ENCODE measurements at regions not wholly inside any gene's neighbourhood (a gene's known extent, or its start where the extent isn't known, plus 50 kb on each side); places are given as distances from the start of the nearest gene placed in this dataset.

- no peak overlapping the region for H3K4me3 ChIP-seq
- TF ChIP-seq CTCF (IDR thresholded peaks at IDR 0.05), result no peak
- H3K4me1 ChIP-seq (ENCODE audit: control insufficient read depth in 1 of 2, low read depth in 2 of 2), result no peaks in the 10 kb centered on the region
- H3K27me3 ChIP-seq (replicated peaks; ENCODE audit: insufficient read depth), result no peaks in the 10 kb centered on the region
- ATAC-seq (ENCODE audit: insufficient number of reproducible peaks, low FRiP score, low read depth) (no peak), DNase-seq (ENCODE audit: low spot score) (no peak)
- H3K36me3 ChIP-seq, result no peaks in the 10 kb centered on the region
- H3K27ac ChIP-seq, result no peak overlapping the region
- no peaks in the 10 kb centered on the region for H3K9me3 ChIP-seq
Observed at GRCh38 chr10:108817584-108817983, 1105.7 kb downstream of the XPNPEP1 start.

GRCh38 chr10:108817135-108817534 lies 1106.2 kb downstream of the XPNPEP1 start:
- H3K27me3 ChIP-seq (replicated peaks; ENCODE audit: insufficient read depth), result no peaks in the 10 kb centered on the region
- no peak overlapping the region for H3K27ac ChIP-seq
- H3K4me1 ChIP-seq (ENCODE audit: control insufficient read depth in 1 of 2, low read depth in 2 of 2), result no peaks in the 10 kb centered on the region
- no peaks in the 10 kb centered on the region for H3K36me3 ChIP-seq
- ATAC-seq (ENCODE audit: insufficient number of reproducible peaks, low FRiP score, low read depth) (no peak), DNase-seq (ENCODE audit: low spot score) (no peak)
- H3K9me3 ChIP-seq, result no peaks in the 10 kb centered on the region
- no peak for TF ChIP-seq CTCF (IDR thresholded peaks at IDR 0.05)
- no peak overlapping the region for H3K4me3 ChIP-seq

GRCh38 chr10:108812906-108813305 lies 1110.4 kb downstream of the XPNPEP1 start:
- Histone ChIP-seq H3K36me3 (no peaks in the 10 kb centered on the region), H3K27me3 (replicated peaks; ENCODE audit: insufficient read depth) (no peaks in the 10 kb centered on the region), H3K4me1 (ENCODE audit: control insufficient read depth in 1 of 2, low read depth in 2 of 2) (no peaks in the 10 kb centered on the region), H3K9me3 (no peaks in the 10 kb centered on the region), H3K27ac (no peak overlapping the region), H3K4me3 (no peak overlapping the region)
- no peak for DNase-seq (ENCODE audit: low spot score)
- ATAC-seq (ENCODE audit: insufficient number of reproducible peaks, low FRiP score, low read depth), result no peak
- no peak for TF ChIP-seq CTCF (IDR thresholded peaks at IDR 0.05)

- H3K27me3 ChIP-seq (replicated peaks; ENCODE audit: insufficient read depth), result no peaks in the 10 kb centered on the region
- ATAC-seq (ENCODE audit: insufficient number of reproducible peaks, low FRiP score, low read depth), result no peak
- DNase-seq (ENCODE audit: low spot score), result no peak
- H3K27ac ChIP-seq, result no peak overlapping the region
- H3K4me3 ChIP-seq, result no peak overlapping the region
- no peaks in the 10 kb centered on the region for H3K4me1 ChIP-seq (ENCODE audit: control insufficient read depth in 1 of 2, low read depth in 2 of 2)
- TF ChIP-seq CTCF (IDR thresholded peaks at IDR 0.05), result no peak
- H3K9me3 ChIP-seq, result no peaks in the 10 kb centered on the region
- H3K36me3 ChIP-seq, result no peaks in the 10 kb centered on the region
Observed at GRCh38 chr10:108812296-108812695, 1111.0 kb downstream of the XPNPEP1 start.

GRCh38 chr10:108808228-108808627 lies 1115.1 kb downstream of the XPNPEP1 start:
- ATAC-seq (ENCODE audit: insufficient number of reproducible peaks, low FRiP score, low read depth) (no peak), DNase-seq (ENCODE audit: low spot score) (no peak)
- Histone ChIP-seq H3K9me3 (no peaks in the 10 kb centered on the region), H3K27me3 (replicated peaks; ENCODE audit: insufficient read depth) (no peaks in the 10 kb centered on the region), H3K4me1 (ENCODE audit: control insufficient read depth in 1 of 2, low read depth in 2 of 2) (no peaks in the 10 kb centered on the region), H3K27ac (no peak overlapping the region), H3K36me3 (no peaks in the 10 kb centered on the region), H3K4me3 (no peak overlapping the region)
- no peak for TF ChIP-seq CTCF (IDR thresholded peaks at IDR 0.05)
